A673 (cell line): ENCODE measurements at regions not wholly inside any gene's neighbourhood (a gene's known extent, or its start where the extent isn't known, plus 50 kb on each side); places are given as distances from the start of the nearest gene placed in this dataset.

Experiments used
- BruUV-seq: library from RNA; stranded (reverse); fragments of 400-500 nt; replicated peaks from 2 replicates; lab custom pipeline; 2021; lab: Mats Ljungman, UMichigan
- CTCF ChIA-PET: fragments of 300-600 bp; sonication (Branson Sonifier 250); formaldehyde crosslinking; loops from one replicate; lab custom pipeline; 2022; ENCODE audit warnings: antibody characterized with exemption; lab: Charles Lee
- POLR2A ChIA-PET: fragments of 300-600 bp; sonication (Branson Sonifier 250); formaldehyde crosslinking; loops from one replicate; lab custom pipeline; 2022; ENCODE audit warnings: antibody characterized with exemption; ENCODE audit not compliant: low non-redundant PET; lab: Charles Lee
- DNase-seq: peaks from one replicate; pipeline ENCODE4 v3.0.0-alpha.2; 2015; ENCODE audit warnings: low spot score
- H3K27ac ChIP-seq: fragments of 200-600 bp; sonication (generic); 2 replicates; pipeline ENCODE4 v1.5.1; 2016; ENCODE audit warnings: mixed run types, low read depth, mild to moderate bottlenecking, mixed read lengths, antibody characterized with exemption, low read length; ENCODE audit not compliant: poor library complexity, severe bottlenecking
- H3K27me3 ChIP-seq: fragments of 200-600 bp; sonication (generic); replicated peaks from 2 replicates; pipeline ENCODE4 v1.6.1; 2017; ENCODE audit warnings: mixed run types, low read depth, mild to moderate bottlenecking, mixed read lengths, antibody characterized with exemption, low read length; ENCODE audit not compliant: insufficient read depth, poor library complexity
- H3K36me3 ChIP-seq: fragments of 200-600 bp; sonication (generic); 2 replicates; pipeline ENCODE4 v1.6.1; 2016; ENCODE audit warnings: mixed run types, mild to moderate bottlenecking, mixed read lengths, antibody characterized with exemption, low read length; ENCODE audit not compliant: insufficient read depth, poor library complexity, severe bottlenecking
- H3K4me1 ChIP-seq: fragments of 200-600 bp; sonication (generic); 2 replicates; pipeline ENCODE4 v1.6.1; 2017; ENCODE audit warnings: mixed run types, mild to moderate bottlenecking, mixed read lengths, antibody characterized with exemption, low read length; ENCODE audit not compliant: insufficient read depth, poor library complexity, severe bottlenecking
- H3K4me3 ChIP-seq: fragments of 200-600 bp; sonication (generic); 2 replicates; pipeline ENCODE4 v1.5.1; 2016; ENCODE audit warnings: low read depth, mixed run types, mild to moderate bottlenecking, mixed read lengths, low read length; ENCODE audit not compliant: poor library complexity, severe bottlenecking
- H3K9me3 ChIP-seq: fragments of 200-600 bp; sonication (generic); 2 replicates; pipeline ENCODE4 v1.6.1; 2016; ENCODE audit warnings: mixed run types, low read depth, mild to moderate bottlenecking, mixed read lengths, antibody characterized with exemption, low read length; ENCODE audit not compliant: poor library complexity, severe bottlenecking
- CTCF ChIP-seq: fragments of 300-800, 200-600 bp; sonication (generic); conservative IDR thresholded peaks from 2 replicates; pipeline ENCODE4 v1.5.1; 2017; ENCODE audit warnings: low read depth, mild to moderate bottlenecking, antibody characterized with exemption, low read length, moderate library complexity, mixed read lengths
- EZH2 ChIP-seq: fragments of 200-600 bp; sonication (generic); IDR thresholded peaks from 2 replicates; pipeline ENCODE4 v1.6.1; 2017; ENCODE audit warnings: borderline replicate concordance, low read depth, mild to moderate bottlenecking, mixed read lengths, antibody characterized with exemption, low read length; ENCODE audit not compliant: poor library complexity, severe bottlenecking
- intact Hi-C: fragments of 100-400 bp; cut with micrococcal nuclease; formaldehyde crosslinking; loops from one replicate; pipeline ENCODE4 v1.10.0; 2022; ENCODE audit not compliant: unreplicated experiment

GRCh38 chr13:104954210-104954609 is 1581.3 kb downstream of the EFNB2 start:
- intact Hi-C loops = no loop called here
- TF ChIP-seq EZH2 = no peak
- TF ChIP-seq CTCF = no peak
- BruUV-seq = no TSS peak
- DNase-seq = no peak
- H3K27me3 ChIP-seq = no peaks in the 10 kb centered on the region
- H3K4me1 ChIP-seq = no peaks in the 10 kb centered on the region
- no peak overlapping the region for H3K27ac ChIP-seq
- no peak overlapping the region for H3K4me3 ChIP-seq
- POLR2A ChIA-PET = no interaction called here
- no peaks in the 10 kb centered on the region for H3K36me3 ChIP-seq
- H3K9me3 ChIP-seq = no peaks in the 10 kb centered on the region
- CTCF ChIA-PET = no interaction called here

GRCh38 chr13:104953588-104953987 is 1581.9 kb downstream of the EFNB2 start:
- TF ChIP-seq EZH2 = no peak
- no peak for TF ChIP-seq CTCF
- Histone ChIP-seq H3K27me3 (no peaks in the 10 kb centered on the region), H3K4me3 (no peak overlapping the region), H3K9me3 (no peaks in the 10 kb centered on the region), H3K36me3 (no peaks in the 10 kb centered on the region), H3K4me1 (no peaks in the 10 kb centered on the region), H3K27ac (no peak overlapping the region)
- no TSS peak for BruUV-seq
- POLR2A ChIA-PET = no interaction called here
- intact Hi-C loops = no loop called here
- no peak for DNase-seq
- CTCF ChIA-PET = no interaction called here

DNA sequence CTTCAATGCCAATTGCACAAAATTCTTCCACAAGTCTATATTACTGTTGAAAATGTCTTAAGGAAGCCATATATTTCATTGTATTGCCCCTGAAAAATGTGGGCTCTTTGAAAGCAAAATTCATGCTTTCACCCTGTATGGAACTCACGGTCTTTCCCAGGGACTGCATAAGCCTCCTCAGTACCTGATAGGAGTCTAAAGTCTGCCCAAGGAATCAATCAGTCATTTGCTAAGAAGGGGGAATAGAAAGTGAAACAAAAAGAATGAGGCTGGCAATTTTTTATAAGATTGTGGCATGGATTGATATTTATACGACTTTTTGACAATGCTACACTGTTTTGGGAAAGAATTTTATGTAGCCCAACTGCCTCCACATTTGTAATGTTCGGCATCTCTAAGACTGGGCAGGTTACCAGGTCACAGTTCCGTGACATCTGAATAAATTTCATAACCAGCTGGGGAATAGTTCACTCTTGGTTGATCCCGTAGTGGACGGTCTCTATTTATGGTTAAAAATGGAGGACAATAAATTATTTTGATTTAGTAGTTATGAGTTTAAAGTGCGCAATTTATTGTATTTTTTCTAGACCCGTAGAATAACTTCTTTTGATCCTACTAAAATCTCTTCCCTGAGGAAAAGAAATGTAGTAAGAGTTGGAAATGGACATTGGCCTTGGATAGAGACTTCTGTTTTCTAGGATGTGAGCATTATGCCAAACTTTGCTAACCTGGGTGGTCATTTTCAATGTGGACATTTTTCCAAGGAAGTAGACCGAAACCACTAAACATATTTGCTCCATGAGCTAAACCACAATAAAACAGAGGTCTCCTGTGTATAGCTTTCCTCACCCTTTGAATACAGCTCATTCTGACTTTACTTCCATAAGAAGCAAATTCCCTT is 1585.4 kb downstream of the EFNB2 start:
- H3K27me3 ChIP-seq = no peaks in the 10 kb centered on the region
- POLR2A ChIA-PET = no interaction called here
- H3K4me3 ChIP-seq = no peak overlapping the region
- H3K36me3 ChIP-seq = no peaks in the 10 kb centered on the region
- H3K27ac ChIP-seq = no peak overlapping the region
- intact Hi-C loops = no loop called here
- TF ChIP-seq CTCF (no peak), EZH2 (no peak)
- DNase-seq = no peak
- H3K4me1 ChIP-seq = no peaks in the 10 kb centered on the region
- CTCF ChIA-PET = no interaction called here
- H3K9me3 ChIP-seq = no peaks in the 10 kb centered on the region
- no TSS peak for BruUV-seq
